Fibroblast of mammary gland (primary cell): ENCODE measurements at regions not wholly inside any gene's neighbourhood (a gene's known extent, or its start where the extent isn't known, plus 50 kb on each side); places are given as distances from the start of the nearest gene placed in this dataset.

ENCODE experiments used
- DNase-seq: peaks from one replicate; pipeline ENCODE4 v3.0.0-alpha.2; 2010; ENCODE audit warnings: low read depth
- H3K4me3 ChIP-seq: 2 replicates; pipeline ENCODE4 v1.5.1; 2011; ENCODE audit warnings: low read depth, mild to moderate bottlenecking, low read length, moderate library complexity; ENCODE audit not compliant: control insufficient read depth
- CTCF ChIP-seq: conservative IDR thresholded peaks from 2 replicates; pipeline ENCODE4 v1.5.1; 2011; ENCODE audit warnings: low read depth, low read length, inconsistent platforms; ENCODE audit not compliant: control insufficient read depth, insufficient read depth

- TF ChIP-seq CTCF = no peak
- no peak overlapping the region for H3K4me3 ChIP-seq
- DNase-seq = no peak
Observed at GRCh38 chr2:153052807-153053559, 334.6 kb downstream of the ARL6IP6 start.

- no peak for TF ChIP-seq CTCF
- DNase-seq = no peak
- H3K4me3 ChIP-seq = no peak overlapping the region
Observed at GRCh38 chr2:153047220-153047619, 328.8 kb downstream of the ARL6IP6 start.

GRCh38 chr2:153043385-153043784, 325.0 kb downstream of the ARL6IP6 start:
- TF ChIP-seq CTCF = no peak
- no peak overlapping the region for H3K4me3 ChIP-seq
- DNase-seq = no peak

GRCh38 chr2:153028626-153029025, 310.2 kb downstream of the ARL6IP6 start:
- no peak for DNase-seq
- no peak for TF ChIP-seq CTCF
- no peak overlapping the region for H3K4me3 ChIP-seq

- no peak for TF ChIP-seq CTCF
- no peak for DNase-seq
- H3K4me3 ChIP-seq = no peak overlapping the region
Observed at GRCh38 chr2:153027533-153027932, 309.1 kb downstream of the ARL6IP6 start.

- DNase-seq = no peak
- no peak overlapping the region for H3K4me3 ChIP-seq
- no peak for TF ChIP-seq CTCF
Observed at GRCh38 chr2:153020201-153020600, 301.8 kb downstream of the ARL6IP6 start.

- DNase-seq = no peak
- TF ChIP-seq CTCF = no peak
- H3K4me3 ChIP-seq = no peak overlapping the region
Observed at GRCh38 chr2:153005071-153005730, 286.8 kb downstream of the ARL6IP6 start.
